MM.1S (cell line): ENCODE measurements at regions not wholly inside any gene's neighbourhood (a gene's known extent, or its start where the extent isn't known, plus 50 kb on each side); places are given as distances from the start of the nearest gene placed in this dataset.

ENCODE experiments used
- EZH2 ChIP-seq: fragments of 300-600 bp; sonication (generic); optimal IDR thresholded peaks from 2 replicates; pipeline ENCODE3; 2017; ENCODE audit warnings: low read depth, mild to moderate bottlenecking, antibody characterized with exemption, low read length, mixed read lengths
- EZH2phosphoT487 ChIP-seq: fragments of 300-600 bp; sonication (generic); IDR thresholded peaks from 2 replicates; pipeline ENCODE4 v1.6.1; 2018; ENCODE audit warnings: antibody characterized with exemption, low read length
- TF ChIP-seq, protein P1 (sequence below): fragments of 300-600 bp; sonication (generic); IDR thresholded peaks from 2 replicates; pipeline ENCODE4 v1.5.1; 2016; ENCODE audit warnings: antibody characterized with exemption, low read length, mixed read lengths

DNA sequence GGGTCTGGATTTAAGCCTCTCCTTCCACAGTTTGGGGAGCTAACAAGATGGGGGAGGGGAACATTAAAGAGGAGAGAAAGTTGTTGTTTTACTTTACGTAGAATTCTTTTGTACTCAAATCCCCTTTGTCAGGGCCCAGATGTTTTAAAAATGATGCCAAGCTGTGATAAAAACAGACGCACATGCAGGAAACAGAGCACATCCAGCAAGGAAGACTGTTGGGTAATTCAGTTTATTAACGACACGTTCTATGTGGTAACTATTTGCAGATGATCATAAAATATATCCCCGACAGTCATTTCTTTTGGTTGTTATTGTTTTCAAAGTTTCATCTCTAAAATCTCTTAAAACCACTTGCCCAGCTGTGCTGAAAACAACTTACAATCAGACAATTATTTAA is 307.0 kb upstream of the PRDM1 start:
- TF ChIP-seq, protein P1, sequence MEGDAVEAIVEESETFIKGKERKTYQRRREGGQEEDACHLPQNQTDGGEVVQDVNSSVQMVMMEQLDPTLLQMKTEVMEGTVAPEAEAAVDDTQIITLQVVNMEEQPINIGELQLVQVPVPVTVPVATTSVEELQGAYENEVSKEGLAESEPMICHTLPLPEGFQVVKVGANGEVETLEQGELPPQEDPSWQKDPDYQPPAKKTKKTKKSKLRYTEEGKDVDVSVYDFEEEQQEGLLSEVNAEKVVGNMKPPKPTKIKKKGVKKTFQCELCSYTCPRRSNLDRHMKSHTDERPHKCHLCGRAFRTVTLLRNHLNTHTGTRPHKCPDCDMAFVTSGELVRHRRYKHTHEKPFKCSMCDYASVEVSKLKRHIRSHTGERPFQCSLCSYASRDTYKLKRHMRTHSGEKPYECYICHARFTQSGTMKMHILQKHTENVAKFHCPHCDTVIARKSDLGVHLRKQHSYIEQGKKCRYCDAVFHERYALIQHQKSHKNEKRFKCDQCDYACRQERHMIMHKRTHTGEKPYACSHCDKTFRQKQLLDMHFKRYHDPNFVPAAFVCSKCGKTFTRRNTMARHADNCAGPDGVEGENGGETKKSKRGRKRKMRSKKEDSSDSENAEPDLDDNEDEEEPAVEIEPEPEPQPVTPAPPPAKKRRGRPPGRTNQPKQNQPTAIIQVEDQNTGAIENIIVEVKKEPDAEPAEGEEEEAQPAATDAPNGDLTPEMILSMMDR: no peak
- TF ChIP-seq EZH2 (no peak), EZH2phosphoT487 (no peak)
